ENCODE measurements at regions not wholly inside any gene's neighbourhood (a gene's known extent, or its start where the extent isn't known, plus 50 kb on each side); places are given as distances from the start of the nearest gene placed in this dataset.

DNA sequence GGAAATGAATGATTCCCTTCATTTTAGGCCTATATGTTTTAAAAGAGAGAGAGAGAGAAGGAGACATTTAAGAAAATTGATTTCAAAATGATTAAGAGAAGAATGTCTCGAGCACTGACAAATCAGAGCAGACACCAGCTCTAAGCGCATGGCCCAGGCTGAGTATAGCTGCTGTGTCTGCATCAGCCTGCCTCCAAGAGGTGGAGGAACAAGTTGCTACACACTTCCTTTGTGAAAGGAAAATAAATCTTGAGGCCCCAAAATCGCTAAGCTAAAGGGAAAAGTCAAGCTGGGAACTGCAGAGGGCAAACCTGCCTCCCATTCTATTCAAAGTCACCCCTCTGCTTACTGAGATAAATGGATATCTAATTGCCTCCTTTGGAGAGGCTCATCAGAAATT, 728.7 kb upstream of the TMEM132C start:
- no peak for TF ChIP-seq CTCF (conservative IDR thresholded peaks at IDR 0.05; ENCODE audit: low read depth)
- no peak overlapping the region for H3K27ac ChIP-seq
- POLR2A ChIA-PET (ENCODE audit: low non-redundant PET) = no interaction called here
- CTCF ChIA-PET = interaction anchor here (0.7 kb wide), 2 partner anchors 113 to 304 kb away, joined by 4 to 6 read pairs; no protein-coding TSS in a partner anchor
- no peak for DNase-seq (ENCODE audit: low spot score)

DNA sequence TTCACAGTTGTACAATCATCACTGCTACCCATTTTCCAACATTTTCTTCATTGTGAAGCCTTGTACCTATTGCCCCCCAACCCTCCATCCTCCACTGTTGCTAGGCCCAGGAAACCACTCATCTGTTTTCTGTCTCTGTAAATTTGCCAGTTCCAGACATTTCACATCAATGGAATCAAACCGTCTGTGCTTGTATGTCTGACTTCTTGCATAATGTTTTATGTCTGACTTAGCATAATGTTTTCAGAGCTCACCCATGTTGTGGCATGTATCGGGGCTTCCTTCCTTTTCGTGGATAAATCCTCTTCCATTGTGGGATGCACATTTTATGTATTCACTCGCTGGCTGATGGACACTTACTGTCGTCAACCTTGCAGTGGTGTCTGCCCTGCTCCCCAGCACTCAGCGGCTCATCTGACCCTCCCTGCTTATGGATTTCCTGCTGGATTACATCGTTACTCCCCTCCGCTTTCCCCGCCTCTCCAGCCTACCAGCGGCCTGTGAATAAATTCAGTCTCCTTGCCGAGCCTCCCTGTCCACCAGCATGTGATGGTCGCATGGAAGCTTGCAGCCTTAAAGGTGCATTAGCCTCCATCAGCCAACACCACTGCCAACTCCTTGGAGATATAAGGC, 727.6 kb upstream of the TMEM132C start:
- CTCF ChIA-PET = no interaction called here
- no peak for DNase-seq (ENCODE audit: low spot score)
- H3K27ac ChIP-seq = no peak overlapping the region
- POLR2A ChIA-PET (ENCODE audit: low non-redundant PET) = no interaction called here
- TF ChIP-seq CTCF (conservative IDR thresholded peaks at IDR 0.05; ENCODE audit: low read depth) = no peak

- CTCF ChIA-PET = no interaction called here
- POLR2A ChIA-PET (ENCODE audit: low non-redundant PET) = no interaction called here
- TF ChIP-seq CTCF (conservative IDR thresholded peaks at IDR 0.05; ENCODE audit: low read depth) = no peak
- no peak for DNase-seq (ENCODE audit: low spot score)
- H3K27ac ChIP-seq = no peak overlapping the region
Observed at GRCh38 chr12:127542391-127542790, 724.6 kb upstream of the TMEM132C start.

GRCh38 chr12:127542931-127543330, 724.0 kb upstream of the TMEM132C start:
- no peak for TF ChIP-seq CTCF (conservative IDR thresholded peaks at IDR 0.05; ENCODE audit: low read depth)
- ChIA-PET CTCF (no interaction called here), POLR2A (ENCODE audit: low non-redundant PET) (no interaction called here)
- H3K27ac ChIP-seq = no peak overlapping the region
- DNase-seq (ENCODE audit: low spot score) = no peak

- H3K27ac ChIP-seq = no peak overlapping the region
- no peak for TF ChIP-seq CTCF (conservative IDR thresholded peaks at IDR 0.05; ENCODE audit: low read depth)
- ChIA-PET CTCF (no interaction called here), POLR2A (ENCODE audit: low non-redundant PET) (no interaction called here)
- DNase-seq (ENCODE audit: low spot score) = no peak
Observed at GRCh38 chr12:127546721-127547505, 720.1 kb upstream of the TMEM132C start.

- POLR2A ChIA-PET (ENCODE audit: low non-redundant PET) = no interaction called here
Observed at GRCh38 chr12:127548123-127548553, 718.8 kb upstream of the TMEM132C start.

More at GRCh38 chr12:127548123-127548553, 718.8 kb upstream of the TMEM132C start:
- peak; percentile 5 for DNase-seq (ENCODE audit: low spot score)
- no peak for TF ChIP-seq CTCF (conservative IDR thresholded peaks at IDR 0.05; ENCODE audit: low read depth)
- no peak overlapping the region for H3K27ac ChIP-seq
- CTCF ChIA-PET = interaction anchor here (0.7 to 0.8 kb wide), 3 partner anchors 9 to 167 kb away, joined by 3 read pairs; no protein-coding TSS in a partner anchor

Measured in RWPE1 (cell line).